HFFc6 (cell line): ENCODE measurements at regions not wholly inside any gene's neighbourhood (a gene's known extent, or its start where the extent isn't known, plus 50 kb on each side); places are given as distances from the start of the nearest gene placed in this dataset.

Experiments
- DNase-seq: peaks from one replicate; pipeline ENCODE4 v3.0.0-alpha.2; 2018
- H3K27ac Mint-ChIP-seq: 2 replicates; pipeline ENCODE4 v1.8.0; 2020; ENCODE audit warnings: mild to moderate bottlenecking, mixed read lengths
- H3K27me3 Mint-ChIP-seq: 2 replicates; pipeline ENCODE4 v1.8.0; 2021; ENCODE audit warnings: mild to moderate bottlenecking, moderate library complexity, mixed read lengths; ENCODE audit not compliant: insufficient read depth
- H3K36me3 Mint-ChIP-seq: 2 replicates; pipeline ENCODE4 v1.8.0; 2021; ENCODE audit warnings: low read depth, mixed read lengths
- H3K4me1 Mint-ChIP-seq: 2 replicates; pipeline ENCODE4 v1.8.0; 2020; ENCODE audit warnings: low read depth, mixed read lengths
- H3K4me3 Mint-ChIP-seq: 2 replicates; pipeline ENCODE4 v1.8.0; 2020; ENCODE audit warnings: mild to moderate bottlenecking, moderate library complexity, mixed read lengths
- H3K9me3 Mint-ChIP-seq: 2 replicates; pipeline ENCODE4 v1.8.0; 2020; ENCODE audit warnings: mild to moderate bottlenecking, mixed read lengths
- CTCF ChIP-seq: fragments of 200-600 bp; sonication (generic); IDR thresholded peaks from 2 replicates; pipeline ENCODE4 v1.5.0; 2021; ENCODE audit warnings: antibody characterized with exemption, mild to moderate bottlenecking

- peak; percentile 19; the same call in 1 of the 2 replicates for TF ChIP-seq CTCF
- DNase-seq: no peak
- H3K36me3 Mint-ChIP-seq: no peaks in the 10 kb centered on the region
- H3K27me3 Mint-ChIP-seq: peaks cover 11% of the 10 kb centered on the region
- H3K9me3 Mint-ChIP-seq: no peaks in the 10 kb centered on the region; the same call in 1 of the 2 replicates
- no peak overlapping the region for H3K4me3 Mint-ChIP-seq
- no peaks in the 10 kb centered on the region for H3K4me1 Mint-ChIP-seq
- H3K27ac Mint-ChIP-seq: no peak overlapping the region
Observed at GRCh38 chr13:60260440-60260839, 96.7 kb upstream of the DIAPH3 start.

GRCh38 chr13:60261432-60262351, 98.0 kb upstream of the DIAPH3 start:
- H3K9me3 Mint-ChIP-seq: no peaks in the 10 kb centered on the region; the same call in 1 of the 2 replicates
- no peaks in the 10 kb centered on the region for H3K36me3 Mint-ChIP-seq
- H3K27ac Mint-ChIP-seq: no peak overlapping the region
- TF ChIP-seq CTCF: no peak
- no peak for DNase-seq
- H3K4me1 Mint-ChIP-seq: no peaks in the 10 kb centered on the region
- H3K4me3 Mint-ChIP-seq: no peak overlapping the region
- peaks cover 11% of the 10 kb centered on the region for H3K27me3 Mint-ChIP-seq

GRCh38 chr13:60265566-60265965, 101.8 kb upstream of the DIAPH3 start:
- H3K27ac Mint-ChIP-seq: no peak overlapping the region
- no peaks in the 10 kb centered on the region for H3K36me3 Mint-ChIP-seq
- H3K9me3 Mint-ChIP-seq: no peaks in the 10 kb centered on the region
- H3K4me3 Mint-ChIP-seq: no peak overlapping the region
- no peaks in the 10 kb centered on the region for H3K4me1 Mint-ChIP-seq
- DNase-seq: no peak
- peaks cover 7% of the 10 kb centered on the region for H3K27me3 Mint-ChIP-seq
- no peak for TF ChIP-seq CTCF

- H3K9me3 Mint-ChIP-seq: no peaks in the 10 kb centered on the region
Observed at GRCh38 chr13:60267498-60268202, 103.9 kb upstream of the DIAPH3 start.

GRCh38 chr13:60268203-60268555, 104.5 kb upstream of the DIAPH3 start:
- H3K4me3 Mint-ChIP-seq: no peak overlapping the region
- H3K36me3 Mint-ChIP-seq: no peaks in the 10 kb centered on the region
- TF ChIP-seq CTCF: no peak
- no peak for DNase-seq
- H3K27ac Mint-ChIP-seq: no peak overlapping the region
- H3K4me1 Mint-ChIP-seq: no peaks in the 10 kb centered on the region
- no peaks in the 10 kb centered on the region; the same call in 1 of the 2 replicates for H3K27me3 Mint-ChIP-seq
- no peaks in the 10 kb centered on the region for H3K9me3 Mint-ChIP-seq

More at GRCh38 chr13:60267498-60268202, 103.9 kb upstream of the DIAPH3 start:
- DNase-seq: no peak
- Mint-ChIP-seq H3K27ac (no peak overlapping the region), H3K27me3 (no peaks in the 10 kb centered on the region; the same call in 1 of the 2 replicates), H3K4me3 (no peak overlapping the region), H3K4me1 (no peaks in the 10 kb centered on the region), H3K36me3 (no peaks in the 10 kb centered on the region)
- TF ChIP-seq CTCF: no peak
